A673 (cell line): ENCODE measurements at regions not wholly inside any gene's neighbourhood (a gene's known extent, or its start where the extent isn't known, plus 50 kb on each side); places are given as distances from the start of the nearest gene placed in this dataset.
"Not testable (repeated sequence)": the region's sequence is repeated elsewhere in the genome, so short reads cannot be mapped to it uniquely, and the experiment has no call there.

Source experiments
- BruUV-seq: library from RNA; stranded (reverse); fragments of 400-500 nt; replicated peaks from 2 replicates; lab custom pipeline; 2021; lab: Mats Ljungman, UMichigan
- CTCF ChIA-PET: fragments of 300-600 bp; sonication (Branson Sonifier 250); formaldehyde crosslinking; loops from one replicate; lab custom pipeline; 2022; ENCODE audit warnings: antibody characterized with exemption; lab: Charles Lee
- POLR2A ChIA-PET: fragments of 300-600 bp; sonication (Branson Sonifier 250); formaldehyde crosslinking; loops from one replicate; lab custom pipeline; 2022; ENCODE audit warnings: antibody characterized with exemption; ENCODE audit not compliant: low non-redundant PET; lab: Charles Lee
- DNase-seq: peaks from one replicate; pipeline ENCODE4 v3.0.0-alpha.2; 2015; ENCODE audit warnings: low spot score
- H3K27ac ChIP-seq: fragments of 200-600 bp; sonication (generic); 2 replicates; pipeline ENCODE4 v1.5.1; 2016; ENCODE audit warnings: mixed run types, low read depth, mild to moderate bottlenecking, mixed read lengths, antibody characterized with exemption, low read length; ENCODE audit not compliant: poor library complexity, severe bottlenecking
- H3K27me3 ChIP-seq: fragments of 200-600 bp; sonication (generic); replicated peaks from 2 replicates; pipeline ENCODE4 v1.6.1; 2017; ENCODE audit warnings: mixed run types, low read depth, mild to moderate bottlenecking, mixed read lengths, antibody characterized with exemption, low read length; ENCODE audit not compliant: insufficient read depth, poor library complexity
- H3K36me3 ChIP-seq: fragments of 200-600 bp; sonication (generic); 2 replicates; pipeline ENCODE4 v1.6.1; 2016; ENCODE audit warnings: mixed run types, mild to moderate bottlenecking, mixed read lengths, antibody characterized with exemption, low read length; ENCODE audit not compliant: insufficient read depth, poor library complexity, severe bottlenecking
- H3K4me1 ChIP-seq: fragments of 200-600 bp; sonication (generic); 2 replicates; pipeline ENCODE4 v1.6.1; 2017; ENCODE audit warnings: mixed run types, mild to moderate bottlenecking, mixed read lengths, antibody characterized with exemption, low read length; ENCODE audit not compliant: insufficient read depth, poor library complexity, severe bottlenecking
- H3K4me3 ChIP-seq: fragments of 200-600 bp; sonication (generic); 2 replicates; pipeline ENCODE4 v1.5.1; 2016; ENCODE audit warnings: low read depth, mixed run types, mild to moderate bottlenecking, mixed read lengths, low read length; ENCODE audit not compliant: poor library complexity, severe bottlenecking
- H3K9me3 ChIP-seq: fragments of 200-600 bp; sonication (generic); 2 replicates; pipeline ENCODE4 v1.6.1; 2016; ENCODE audit warnings: mixed run types, low read depth, mild to moderate bottlenecking, mixed read lengths, antibody characterized with exemption, low read length; ENCODE audit not compliant: poor library complexity, severe bottlenecking
- CTCF ChIP-seq: fragments of 300-800, 200-600 bp; sonication (generic); conservative IDR thresholded peaks from 2 replicates; pipeline ENCODE4 v1.5.1; 2017; ENCODE audit warnings: low read depth, mild to moderate bottlenecking, antibody characterized with exemption, low read length, moderate library complexity, mixed read lengths
- EZH2 ChIP-seq: fragments of 200-600 bp; sonication (generic); IDR thresholded peaks from 2 replicates; pipeline ENCODE4 v1.6.1; 2017; ENCODE audit warnings: borderline replicate concordance, low read depth, mild to moderate bottlenecking, mixed read lengths, antibody characterized with exemption, low read length; ENCODE audit not compliant: poor library complexity, severe bottlenecking
- intact Hi-C: fragments of 100-400 bp; cut with micrococcal nuclease; formaldehyde crosslinking; loops from one replicate; pipeline ENCODE4 v1.10.0; 2022; ENCODE audit not compliant: unreplicated experiment

GRCh38 chr10:62696798-62697197, 107.7 kb upstream of the ADO start:
- Histone ChIP-seq H3K4me1 (peaks cover 29% of the 10 kb centered on the region), H3K36me3 (no peaks in the 10 kb centered on the region), H3K9me3 (peaks cover 27% of the 10 kb centered on the region), H3K4me3 (no peak overlapping the region), H3K27ac (no peak overlapping the region), H3K27me3 (no peaks in the 10 kb centered on the region)
- CTCF ChIA-PET = no interaction called here
- POLR2A ChIA-PET = no interaction called here
- intact Hi-C loops = loop anchor here (10.0 kb wide), 1 partner anchor 458 kb away; no protein-coding TSS in a partner anchor
- DNase-seq = no peak
- no TSS peak for BruUV-seq
- TF ChIP-seq EZH2 = no peak
- TF ChIP-seq CTCF = no peak

DNA sequence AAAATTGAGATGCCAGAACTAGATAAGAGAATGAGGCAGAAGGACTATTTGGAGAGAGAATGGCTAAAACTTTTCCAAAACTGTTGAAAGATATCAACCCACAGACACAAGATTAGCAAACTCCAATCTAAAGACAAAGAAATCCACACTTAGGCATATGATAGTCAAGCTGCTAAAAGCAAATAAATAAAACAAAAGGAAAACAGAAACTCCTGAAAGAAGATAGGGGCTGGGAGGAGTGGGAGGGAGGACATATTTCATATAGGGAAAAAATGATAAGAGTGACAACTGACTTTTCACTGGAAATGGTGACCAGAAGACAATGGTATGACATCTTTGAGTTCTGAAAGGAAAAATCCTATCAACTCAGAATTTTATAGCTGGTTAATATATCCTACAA, 105.4 kb upstream of the ADO start:
- TF ChIP-seq CTCF (no peak), EZH2 (no peak)
- no peak overlapping the region for H3K27ac ChIP-seq
- no TSS peak for BruUV-seq
- intact Hi-C loops = loop anchor here (10.0 kb wide), 1 partner anchor 456 kb away; no protein-coding TSS in a partner anchor
- no peaks in the 10 kb centered on the region for H3K36me3 ChIP-seq
- no peak for DNase-seq
- H3K9me3 ChIP-seq = peaks cover 27% of the 10 kb centered on the region
- H3K27me3 ChIP-seq = no peaks in the 10 kb centered on the region
- CTCF ChIA-PET = no interaction called here
- POLR2A ChIA-PET = no interaction called here
- H3K4me1 ChIP-seq = peaks cover 9% of the 10 kb centered on the region
- H3K4me3 ChIP-seq = no peak overlapping the region

- intact Hi-C loops = not testable (repeated sequence)
These were observed 100.4 kb upstream of the ADO start for GRCh38 chr10:62704121-62704520.

DNA sequence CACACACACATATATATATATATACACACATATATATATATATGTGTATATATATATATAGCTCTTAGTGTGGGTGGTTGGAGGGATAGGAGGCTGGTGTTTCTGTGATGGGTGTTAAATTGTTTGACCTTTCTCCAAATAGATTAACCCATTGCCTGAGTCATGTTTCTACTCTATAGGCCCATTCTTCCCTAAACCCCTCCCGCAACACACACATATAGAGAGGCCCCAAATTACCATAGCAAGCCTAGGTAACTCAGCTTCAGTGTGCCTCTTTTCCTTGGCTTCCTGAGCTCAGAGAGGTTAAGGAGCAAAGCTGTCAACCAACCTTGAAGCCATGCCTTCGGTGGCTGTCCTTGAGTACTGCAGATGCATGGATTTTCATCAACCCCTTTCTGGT, 98.7 kb upstream of the ADO start:
- intact Hi-C loops = no loop called here
- BruUV-seq = no TSS peak
- Histone ChIP-seq H3K9me3 (no peaks in the 10 kb centered on the region), H3K4me3 (no peak overlapping the region), H3K27me3 (no peaks in the 10 kb centered on the region), H3K27ac (no peak overlapping the region), H3K36me3 (no peaks in the 10 kb centered on the region), H3K4me1 (no peaks in the 10 kb centered on the region)
- ChIA-PET CTCF (no interaction called here), POLR2A (no interaction called here)
- no peak for DNase-seq
- TF ChIP-seq CTCF (no peak), EZH2 (no peak)

More at GRCh38 chr10:62704121-62704520, 100.4 kb upstream of the ADO start:
- DNase-seq, BruUV-seq, POLR2A ChIA-PET, H3K4me1 ChIP-seq, H3K27me3 ChIP-seq, H3K36me3 ChIP-seq, CTCF ChIA-PET, H3K27ac ChIP-seq, H3K4me3 ChIP-seq: not testable (repeated sequence)
- peaks cover 11% of the 10 kb centered on the region for H3K9me3 ChIP-seq
